DMS79 treated with DMSO at 0.1 percent for 48 hours (cell line): ENCODE measurements at regions not wholly inside any gene's neighbourhood (a gene's known extent, or its start where the extent isn't known, plus 50 kb on each side); places are given as distances from the start of the nearest gene placed in this dataset.
"Not testable (repeated sequence)": the region's sequence is repeated elsewhere in the genome, so short reads cannot be mapped to it uniquely, and the experiment has no call there.

ENCODE experiments used
- DNase-seq: peaks from one replicate; lab custom pipeline; 2025; lab: John Stamatoyannopoulos, UW

- no peak for DNase-seq
These were observed 380.7 kb upstream of the CITED2 start for GRCh38 chr6:139754898-139755775.

DNA sequence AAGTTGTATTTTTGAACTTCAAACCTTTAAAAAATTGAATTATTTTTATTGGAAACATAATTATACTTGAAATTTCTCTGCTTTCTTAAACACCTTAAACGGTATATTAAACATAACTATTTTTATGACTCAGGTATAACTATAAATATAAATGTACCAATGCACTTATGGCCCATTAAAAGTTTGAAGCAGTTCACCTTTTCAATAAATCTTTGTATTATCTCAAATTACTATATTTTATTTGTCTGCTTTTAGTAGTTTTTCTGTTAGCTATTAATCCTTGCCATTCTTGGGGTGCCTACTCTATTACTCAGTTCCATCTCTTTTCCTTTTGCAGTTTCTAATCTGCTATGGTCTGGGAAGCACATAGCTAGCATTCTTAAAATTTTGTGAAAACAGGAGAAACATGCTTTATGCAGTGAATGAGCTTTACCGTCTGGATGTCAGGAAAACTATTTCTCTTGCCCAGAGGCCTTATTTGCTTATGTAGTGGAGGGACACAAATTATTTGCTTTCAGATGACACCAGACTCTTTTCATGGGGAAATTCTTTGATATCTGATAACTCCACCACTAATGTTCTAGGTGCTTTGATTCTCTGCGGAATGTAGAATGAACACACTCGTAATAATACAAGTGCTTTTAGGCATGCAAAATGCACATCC, 378.9 kb upstream of the CITED2 start:
- no peak for DNase-seq

- DNase-seq, result no peak
These were observed 377.6 kb upstream of the CITED2 start for GRCh38 chr6:139752086-139752485.

GRCh38 chr6:139751179-139751578, 376.7 kb upstream of the CITED2 start:
- no peak for DNase-seq

DNA sequence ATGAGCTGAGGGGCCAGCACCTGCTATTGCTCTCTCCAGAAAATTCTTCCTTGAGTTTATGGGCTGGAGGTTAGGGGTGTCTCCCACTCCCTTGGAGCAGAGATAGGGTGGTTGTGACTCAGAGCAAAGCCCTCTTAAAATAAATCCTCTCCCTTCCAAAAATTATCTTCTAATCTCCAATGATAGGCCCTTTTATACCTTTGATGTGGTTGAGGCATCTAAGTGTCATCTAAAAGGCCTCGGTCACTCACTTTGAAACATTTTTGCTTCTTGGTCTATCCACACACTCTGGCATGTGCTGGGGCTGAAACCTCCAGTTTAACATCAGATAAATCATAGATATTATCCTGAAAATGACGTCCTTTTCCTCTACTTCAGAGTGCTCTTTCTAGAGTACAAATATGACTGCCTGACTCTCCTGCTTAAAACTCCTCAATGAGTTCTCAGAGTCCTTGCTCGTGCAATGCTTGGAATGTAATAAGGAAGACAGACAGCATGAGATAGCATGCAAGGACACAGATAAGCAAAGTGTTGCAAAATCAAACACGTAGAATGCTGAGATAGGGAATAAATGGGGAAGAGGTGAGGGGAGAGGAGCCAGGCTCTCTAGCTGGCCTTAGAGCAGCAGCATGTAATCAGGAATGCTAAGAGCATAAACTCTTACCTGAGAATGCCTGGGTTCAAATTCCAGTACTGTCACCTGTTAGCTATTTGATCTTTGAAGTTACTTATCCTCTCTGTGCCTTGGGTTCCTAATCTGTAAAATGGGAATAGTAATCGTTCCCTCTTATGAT, 374.1 kb upstream of the CITED2 start:
- no peak for DNase-seq

DNA sequence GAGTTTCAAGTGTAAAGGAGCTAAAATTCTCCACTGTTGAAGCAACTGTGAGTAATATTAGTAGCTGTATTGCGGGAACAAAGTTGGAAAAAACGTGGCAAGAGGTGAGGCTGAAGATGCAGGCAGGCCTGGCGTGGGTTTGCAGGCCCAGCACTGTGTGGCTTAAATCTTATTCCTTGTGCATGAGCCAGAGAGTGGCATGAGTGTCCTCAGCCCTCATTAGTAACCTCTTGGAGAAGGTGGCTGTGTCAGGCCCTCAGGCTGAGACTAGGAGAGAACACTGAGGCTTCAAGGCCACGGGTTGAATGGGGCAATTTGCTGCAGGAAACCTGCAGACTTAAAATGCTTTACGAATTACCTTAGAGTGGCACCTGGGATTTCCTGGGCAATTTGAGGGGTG, 372.7 kb upstream of the CITED2 start:
- DNase-seq, result no peak

DNA sequence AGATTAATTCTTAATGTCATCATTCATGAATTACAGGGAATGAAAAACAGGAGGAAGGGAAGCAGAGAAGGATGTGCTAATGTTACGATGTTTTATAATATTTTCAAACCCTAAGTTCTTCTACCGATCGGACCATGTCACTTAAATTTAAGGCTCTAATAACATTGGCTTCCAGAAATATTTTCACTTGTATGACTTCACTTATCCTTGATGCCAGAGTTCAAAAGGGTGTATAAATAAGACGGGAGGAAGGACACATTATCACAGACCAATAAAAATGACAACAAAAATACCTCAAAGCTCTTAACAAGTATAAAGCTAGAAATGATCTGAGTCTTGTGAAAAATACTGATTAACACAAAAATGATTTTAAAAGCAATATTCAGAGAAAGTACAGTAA, 370.4 kb upstream of the CITED2 start:
- no peak for DNase-seq

DNA sequence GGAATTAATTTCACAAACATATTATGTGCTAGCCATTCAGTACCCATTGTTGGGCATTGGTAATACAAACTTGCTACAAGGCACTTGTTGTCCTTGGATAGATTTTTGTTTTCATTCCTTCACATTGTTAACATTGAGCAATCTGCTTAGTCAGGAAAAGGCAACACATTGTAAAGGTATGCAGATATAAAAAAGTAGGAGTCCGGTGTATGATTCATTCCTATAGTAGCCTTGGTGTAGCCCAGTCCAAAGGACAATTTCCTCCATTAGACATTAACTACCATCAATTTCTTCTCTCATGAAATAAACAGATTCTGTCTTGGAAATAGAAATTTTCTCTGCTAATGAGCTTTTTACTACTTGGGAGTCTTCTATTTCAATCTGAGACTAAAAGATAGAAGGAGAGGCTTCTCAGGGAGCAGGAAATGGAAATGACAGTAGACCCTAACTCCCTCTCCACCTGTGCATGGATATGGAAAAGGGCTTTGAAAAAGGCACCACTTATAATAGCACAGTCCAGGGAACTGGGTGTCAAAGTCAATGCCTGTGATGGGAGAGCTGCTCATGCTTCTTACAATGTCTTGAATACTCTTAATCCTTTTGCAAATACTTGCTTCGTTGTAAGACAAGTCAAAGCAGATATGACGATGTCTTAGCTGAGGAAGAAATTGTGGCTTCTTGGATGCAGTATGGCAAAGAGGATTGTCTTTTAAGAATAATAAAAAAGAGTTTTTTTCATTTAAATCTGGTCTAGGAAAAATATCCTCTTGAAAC, 369.4 kb upstream of the CITED2 start:
- no peak for DNase-seq

DNA sequence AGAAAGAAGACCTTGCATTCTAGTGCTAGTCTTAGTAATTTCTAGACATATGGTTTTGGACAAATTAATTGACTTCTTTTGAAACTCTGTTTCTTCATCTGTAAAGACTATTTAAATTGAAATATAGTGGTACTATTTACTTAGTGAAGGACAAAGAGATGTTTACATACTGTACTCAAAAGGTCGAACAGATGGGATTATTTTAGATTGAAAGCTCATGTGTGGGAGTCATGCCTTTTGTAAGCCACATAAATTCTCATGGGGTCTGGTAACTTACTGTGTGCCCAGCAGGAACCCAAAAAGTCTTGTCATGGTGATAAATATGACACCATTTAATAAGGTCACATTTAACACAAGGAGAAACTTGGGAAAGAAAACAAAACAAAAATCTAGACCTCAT, 368.2 kb upstream of the CITED2 start:
- DNase-seq, result no peak

DNA sequence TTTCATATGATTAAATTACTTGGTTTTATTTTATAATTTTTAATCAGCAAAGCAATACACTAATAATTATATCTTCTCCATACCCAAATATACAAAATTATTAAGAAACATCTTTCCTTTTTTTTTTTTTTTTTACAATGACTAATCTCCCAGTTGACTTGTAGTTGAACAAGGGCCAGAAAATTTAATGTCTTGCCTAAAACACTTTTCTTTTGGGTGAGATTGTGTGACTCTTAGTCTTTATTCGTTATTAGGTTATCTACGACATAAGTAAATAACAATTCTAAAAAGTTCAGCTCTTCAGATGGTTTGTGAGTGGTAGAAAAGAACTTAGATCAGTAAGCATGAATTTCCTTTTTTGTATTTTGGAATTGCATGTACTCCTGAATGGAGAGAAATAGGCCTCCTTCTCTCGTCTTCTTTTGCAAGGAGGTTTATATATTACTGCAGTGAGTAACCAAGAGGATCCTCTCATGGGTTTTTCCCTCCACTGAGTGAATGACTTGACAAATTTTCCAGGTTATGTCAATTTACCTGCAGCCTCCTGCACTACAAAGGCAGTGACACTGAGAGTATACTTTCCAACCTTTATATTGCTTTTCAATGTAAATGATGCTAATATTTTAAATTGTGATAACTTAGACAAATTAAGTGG, 364.5 kb upstream of the CITED2 start:
- DNase-seq, result no peak

DNA sequence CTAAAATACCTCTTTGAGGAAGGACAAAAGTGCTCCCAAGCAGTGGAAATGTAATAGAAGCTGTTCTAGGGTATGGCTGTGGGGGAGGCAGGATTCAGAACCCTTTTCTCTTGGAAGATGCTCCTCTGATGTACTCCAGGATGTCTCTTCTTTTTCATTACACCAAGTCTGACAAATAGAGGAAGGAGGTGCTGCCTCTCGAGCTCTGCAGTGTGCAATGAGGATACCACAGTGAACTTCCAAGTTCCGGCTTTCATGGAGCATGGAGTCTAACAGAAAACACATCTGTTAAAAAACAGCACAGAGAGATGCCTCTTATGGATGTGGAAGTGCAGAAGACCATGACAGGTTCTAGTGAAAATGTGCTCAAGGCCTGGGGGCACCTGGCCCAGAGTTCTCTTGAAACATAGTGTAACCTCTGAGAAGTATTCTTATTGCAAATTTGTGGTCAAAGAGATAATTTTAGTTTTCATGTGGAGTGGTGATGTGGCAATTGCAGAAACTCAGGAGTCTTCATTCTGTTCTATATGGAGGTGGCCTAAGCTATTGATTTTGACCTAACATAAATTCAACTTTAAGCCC, 362.0 kb upstream of the CITED2 start:
- DNase-seq, result peak; percentile 32

- DNase-seq, result no peak
These were observed 358.0 kb upstream of the CITED2 start for GRCh38 chr6:139732451-139732850.

GRCh38 chr6:139730340-139730974, 356.0 kb upstream of the CITED2 start:
- DNase-seq, result no peak

DNA sequence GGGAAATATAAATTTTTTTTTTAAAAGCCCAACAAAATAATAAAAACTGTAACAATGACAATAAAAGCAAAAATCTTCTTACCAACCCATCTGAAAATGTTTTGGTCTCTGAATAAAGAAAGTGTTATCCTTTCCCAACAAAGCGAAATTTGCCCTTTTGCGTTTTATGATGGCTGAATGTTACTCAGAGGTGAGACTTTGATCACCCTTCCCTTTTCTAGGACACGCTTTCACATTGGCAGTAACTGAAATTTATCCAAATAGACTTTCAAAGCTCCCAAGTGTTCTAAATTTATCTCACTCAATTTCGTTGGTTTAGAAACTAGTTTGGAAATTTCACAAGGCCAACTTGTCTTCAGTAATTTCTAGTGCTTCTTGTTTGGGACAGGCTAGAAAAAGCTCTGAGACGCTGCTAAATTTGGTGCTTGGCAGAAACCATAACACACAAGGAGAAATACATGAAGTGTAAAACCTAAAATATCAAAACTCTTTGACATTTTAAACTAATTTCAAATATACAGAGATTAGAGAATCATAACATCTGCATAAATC, 354.5 kb upstream of the CITED2 start:
- DNase-seq, result no peak

DNA sequence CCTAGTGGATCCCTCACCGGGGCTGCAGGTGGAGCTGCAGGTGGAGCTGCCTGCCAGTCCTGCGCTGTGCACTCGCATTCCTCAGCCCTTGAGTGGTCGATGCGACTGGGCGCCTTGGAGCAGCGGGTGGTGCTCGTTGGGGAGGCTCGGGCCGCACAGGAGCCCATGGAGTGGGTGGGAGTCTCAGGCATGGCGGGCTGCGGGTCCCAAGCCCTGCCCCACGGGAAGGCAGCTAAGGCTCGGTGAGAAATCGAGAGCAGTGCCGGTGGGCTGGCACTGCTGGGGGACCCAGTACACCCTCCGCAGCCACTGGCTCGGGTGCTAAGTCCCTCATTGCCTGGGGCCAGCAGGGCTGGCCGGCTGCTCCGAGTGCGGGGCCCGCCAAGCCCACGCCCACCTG, 351.8 kb upstream of the CITED2 start:
- not testable (repeated sequence) for DNase-seq

- DNase-seq, result no peak
These were observed 348.1 kb upstream of the CITED2 start for GRCh38 chr6:139722530-139722929.

DNA sequence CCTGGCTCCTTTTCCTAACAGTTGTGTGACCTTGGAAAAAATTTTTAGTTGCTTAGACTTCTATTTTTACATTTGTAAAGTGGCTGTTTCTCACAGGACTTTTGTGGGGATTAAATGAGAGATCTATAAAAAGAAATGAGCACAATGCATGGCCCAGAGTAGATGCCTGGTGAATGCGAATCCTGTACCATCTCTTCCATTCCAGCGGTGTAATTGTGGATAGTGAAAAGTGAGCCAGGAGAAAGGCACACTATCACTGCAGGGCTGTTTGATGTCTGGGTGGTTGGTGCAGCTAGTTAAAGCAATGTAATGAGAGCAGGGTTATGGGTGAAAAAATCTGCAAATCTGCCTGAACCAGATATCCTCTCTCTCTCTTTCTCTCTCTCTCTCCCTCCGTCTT, 347.5 kb upstream of the CITED2 start:
- no peak for DNase-seq

GRCh38 chr6:139713900-139714506, 339.6 kb upstream of the CITED2 start:
- DNase-seq, result no peak

DNA sequence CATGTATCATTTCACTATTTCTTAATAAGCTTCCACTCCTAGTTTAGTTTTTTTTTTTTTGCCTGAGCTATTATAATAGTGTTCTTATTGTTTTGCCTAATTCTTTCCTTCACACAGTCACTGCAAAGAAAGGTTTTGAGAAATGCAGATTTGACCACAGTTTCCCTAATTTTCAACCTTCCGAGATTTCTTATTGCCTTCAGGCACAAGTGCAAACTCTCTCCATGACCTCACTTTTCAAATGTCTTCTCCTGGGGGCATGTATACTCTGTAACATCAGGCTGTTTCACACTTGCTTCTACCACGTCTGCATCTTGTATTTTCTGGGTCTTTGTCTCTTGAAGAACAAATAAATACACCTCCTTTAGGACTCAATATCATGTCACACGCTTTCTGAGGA, 339.0 kb upstream of the CITED2 start:
- DNase-seq, result no peak

GRCh38 chr6:139712830-139713229, 338.4 kb upstream of the CITED2 start:
- no peak for DNase-seq
